ENCODE measurements at regions not wholly inside any gene's neighbourhood (a gene's known extent, or its start where the extent isn't known, plus 50 kb on each side); places are given as distances from the start of the nearest gene placed in this dataset.

GRCh38 chr4:19684084-19684483 is 567.6 kb upstream of the SLIT2 start:
- Histone ChIP-seq H3K4me3 (no peak overlapping the region), H3K27ac (no peak overlapping the region)

DNA sequence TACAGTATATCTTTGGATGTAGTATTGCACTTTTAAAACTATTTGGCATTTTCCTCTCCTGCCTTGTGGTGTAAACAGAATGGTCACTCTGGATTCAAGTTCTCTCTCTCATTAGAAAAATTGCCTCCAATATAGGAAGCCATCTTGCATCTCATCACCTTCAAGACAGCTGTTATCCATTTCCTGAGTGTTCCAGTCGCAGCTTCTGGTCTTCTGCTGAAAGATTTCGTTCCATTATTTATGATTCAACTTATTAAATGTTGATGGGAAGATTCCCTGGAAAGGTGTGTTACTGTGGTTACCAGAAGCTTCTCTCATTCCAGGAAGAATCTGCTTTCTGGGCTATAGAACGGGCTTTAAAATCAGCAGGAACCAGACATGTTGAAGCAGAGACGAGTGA is 568.3 kb upstream of the SLIT2 start:
- Histone ChIP-seq H3K27ac (no peak overlapping the region), H3K4me3 (no peak overlapping the region)

- no peak overlapping the region for H3K27ac ChIP-seq
These were observed 574.5 kb upstream of the SLIT2 start for GRCh38 chr4:19677211-19677610.

GRCh38 chr4:19675172-19675811 is 576.4 kb upstream of the SLIT2 start:
- H3K27ac ChIP-seq = no peak overlapping the region
- no peak overlapping the region for H3K4me3 ChIP-seq

More at GRCh38 chr4:19677211-19677610, 574.5 kb upstream of the SLIT2 start:
- H3K4me3 ChIP-seq = no peak overlapping the region

DNA sequence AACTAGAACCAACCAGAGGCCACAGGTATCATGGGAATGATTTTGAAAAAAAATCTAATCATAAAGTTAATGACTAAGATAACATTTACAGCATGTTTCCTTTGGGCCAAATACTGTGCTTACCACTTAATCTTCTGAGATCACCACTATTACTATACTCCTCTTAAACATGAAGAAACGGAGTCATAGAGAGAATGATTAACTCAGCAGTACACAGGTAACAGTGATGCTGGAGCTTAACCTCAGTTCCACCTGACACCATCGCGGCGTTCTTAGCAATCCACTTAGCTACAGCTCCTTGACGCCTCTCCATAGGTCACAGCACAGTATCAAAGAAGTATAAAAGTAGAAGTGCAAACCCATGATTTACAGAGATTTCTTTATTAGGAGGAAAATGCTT is 592.6 kb upstream of the SLIT2 start:
- no peak overlapping the region for H3K4me3 ChIP-seq
- H3K27ac ChIP-seq = no peak overlapping the region

GRCh38 chr4:19657856-19658255 is 593.8 kb upstream of the SLIT2 start:
- no peak overlapping the region for H3K4me3 ChIP-seq
- no peak overlapping the region for H3K27ac ChIP-seq

- Histone ChIP-seq H3K27ac (no peak overlapping the region), H3K4me3 (no peak overlapping the region)
These were observed 596.0 kb upstream of the SLIT2 start for GRCh38 chr4:19655666-19656065.

- peak overlapping the region in 2 of 21 experiments; percentile 30 for H3K27ac ChIP-seq
These were observed 600.5 kb upstream of the SLIT2 start for GRCh38 chr4:19650903-19651864.

GRCh38 chr4:19645589-19645988 is 606.1 kb upstream of the SLIT2 start:
- Histone ChIP-seq H3K4me3 (no peak overlapping the region), H3K27ac (no peak overlapping the region)

More at GRCh38 chr4:19650903-19651864, 600.5 kb upstream of the SLIT2 start:
- no peak overlapping the region for H3K4me3 ChIP-seq

DNA sequence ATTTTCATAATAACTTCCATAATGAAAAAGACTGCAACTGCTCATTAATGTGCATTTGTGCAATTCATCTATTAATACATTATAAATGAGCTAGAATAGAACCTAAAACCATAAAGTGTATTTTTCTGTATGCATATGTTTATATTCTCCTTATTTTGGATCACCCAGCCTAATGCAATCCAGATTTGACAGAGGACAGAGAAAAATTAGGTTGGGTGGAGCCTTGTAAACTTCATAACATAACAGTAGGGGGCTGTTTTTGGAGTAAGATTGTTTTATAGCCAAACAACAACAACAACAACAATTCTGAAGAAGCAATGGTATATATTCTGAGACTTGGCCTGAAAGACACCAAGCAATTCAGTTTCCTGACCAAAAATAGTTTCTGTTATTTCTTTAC is 615.3 kb upstream of the SLIT2 start:
- Histone ChIP-seq H3K27ac (peak overlapping the region in 1 of 21 experiments; percentile 57), H3K4me3 (no peak overlapping the region)

GRCh38 chr4:19631814-19632213 is 619.9 kb upstream of the SLIT2 start:
- Histone ChIP-seq H3K27ac (no peak overlapping the region), H3K4me3 (no peak overlapping the region)

GRCh38 chr4:19623866-19624265 is 627.8 kb upstream of the SLIT2 start:
- Histone ChIP-seq H3K4me3 (no peak overlapping the region), H3K27ac (no peak overlapping the region)

- no peak overlapping the region for H3K4me3 ChIP-seq
These were observed 636.5 kb upstream of the SLIT2 start for GRCh38 chr4:19615086-19615689.

DNA sequence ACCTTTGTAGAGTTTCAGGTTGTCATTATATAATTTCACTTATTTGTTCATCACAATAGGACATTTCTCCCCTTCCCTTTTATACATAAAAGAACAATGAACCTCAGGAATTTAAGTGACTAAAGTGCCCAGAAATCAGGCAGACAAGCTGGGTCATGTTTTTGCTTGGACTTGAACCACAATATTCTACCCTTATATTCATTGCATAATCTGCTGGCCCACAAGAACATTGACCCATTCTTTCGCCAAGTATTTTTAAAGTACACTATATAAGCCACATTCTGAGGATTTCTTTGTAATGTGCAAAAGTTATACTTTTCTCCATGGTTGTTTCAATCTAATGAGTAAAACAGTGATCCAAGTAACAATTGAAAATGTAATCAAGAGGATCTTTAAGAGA is 637.5 kb upstream of the SLIT2 start:
- Histone ChIP-seq H3K27ac (no peak overlapping the region), H3K4me3 (no peak overlapping the region)

More at GRCh38 chr4:19615086-19615689, 636.5 kb upstream of the SLIT2 start:
- H3K27ac ChIP-seq = no peak overlapping the region

DNA sequence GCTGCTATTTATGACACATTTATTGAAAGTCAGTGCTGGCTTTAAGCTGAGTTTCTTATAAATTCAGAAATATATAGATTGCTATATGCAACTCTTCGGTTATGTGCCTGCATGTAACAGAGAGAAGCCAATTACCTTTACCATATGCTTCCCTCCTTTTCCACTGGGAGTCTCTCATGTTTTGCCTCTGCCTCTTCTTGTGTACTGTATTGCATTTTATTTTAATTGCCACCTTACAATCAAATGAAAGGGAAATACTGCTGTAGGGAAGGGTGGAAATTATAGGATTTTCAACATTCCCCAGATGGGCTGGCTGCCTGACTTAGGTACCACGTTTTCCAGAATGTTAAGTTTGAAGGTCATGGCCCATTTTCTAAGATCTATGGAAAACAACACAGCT is 655.4 kb upstream of the SLIT2 start:
- no peak overlapping the region for H3K27ac ChIP-seq
- H3K4me3 ChIP-seq = no peak overlapping the region

GRCh38 chr4:19592391-19592790 is 659.3 kb upstream of the SLIT2 start:
- Histone ChIP-seq H3K27ac (no peak overlapping the region), H3K4me3 (no peak overlapping the region)

DNA sequence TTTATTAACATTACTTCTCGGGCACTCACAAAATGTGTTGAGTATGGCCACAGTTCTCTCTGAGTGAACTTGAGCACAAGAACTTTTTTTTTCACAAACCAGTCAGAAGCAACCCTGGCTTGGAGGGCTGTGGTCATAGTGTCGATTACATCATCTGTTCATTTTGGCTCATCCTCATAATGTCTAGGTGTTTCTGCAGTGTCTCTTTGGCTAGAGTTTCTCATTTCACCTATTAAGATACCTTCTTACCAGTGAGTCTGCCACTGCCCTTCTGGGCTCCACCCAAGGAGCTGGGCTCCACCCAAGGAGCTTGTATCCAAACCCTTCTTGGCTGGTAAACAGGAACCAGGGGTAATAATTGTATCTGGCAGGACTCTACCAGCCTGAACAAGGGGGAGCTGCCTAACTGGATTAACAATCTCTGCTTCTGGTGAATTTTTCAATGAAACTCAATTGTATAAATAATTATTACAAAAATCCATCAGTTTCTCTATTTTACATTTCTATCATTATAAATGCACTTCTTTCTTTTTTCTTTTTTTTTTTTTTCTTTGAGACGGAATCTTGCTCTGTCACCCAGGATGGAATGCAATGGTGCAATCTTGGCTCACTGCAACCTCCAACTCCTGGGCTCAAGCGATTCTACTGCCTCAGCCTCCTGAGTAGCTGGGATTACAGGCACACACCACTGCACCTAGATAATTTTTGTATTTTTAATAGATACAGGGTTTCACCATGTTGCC is 667.7 kb upstream of the SLIT2 start:
- Histone ChIP-seq H3K27ac (no peak overlapping the region), H3K4me3 (no peak overlapping the region)

- Histone ChIP-seq H3K27ac (no peak overlapping the region), H3K4me3 (no peak overlapping the region)
These were observed 671.6 kb upstream of the SLIT2 start for GRCh38 chr4:19580095-19580494.

DNA sequence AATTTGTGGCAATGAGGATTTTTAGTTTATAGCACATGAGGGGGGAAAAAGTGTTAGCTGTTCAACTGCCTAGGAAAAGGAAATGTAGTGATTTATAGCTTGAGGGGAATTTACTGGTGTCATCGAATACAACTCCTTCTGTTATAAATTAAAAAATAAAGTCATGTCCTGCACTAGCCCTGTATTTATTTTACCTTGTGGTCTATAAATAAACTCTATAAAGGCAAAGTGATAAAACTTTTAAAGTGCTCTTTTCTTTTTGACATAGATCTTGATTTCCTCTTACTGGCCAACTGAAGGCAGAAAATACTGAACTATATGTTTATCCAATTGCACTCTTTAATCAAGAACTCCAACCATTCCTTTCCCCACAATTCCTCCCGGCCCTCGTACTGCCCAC is 672.1 kb upstream of the SLIT2 start:
- no peak overlapping the region for H3K4me3 ChIP-seq
- no peak overlapping the region for H3K27ac ChIP-seq

GRCh38 chr4:19577097-19577496 is 674.6 kb upstream of the SLIT2 start:
- H3K27ac ChIP-seq = no peak overlapping the region
- no peak overlapping the region for H3K4me3 ChIP-seq
